ENCODE measurements at regions not wholly inside any gene's neighbourhood (a gene's known extent, or its start where the extent isn't known, plus 50 kb on each side); places are given as distances from the start of the nearest gene placed in this dataset.

DNA sequence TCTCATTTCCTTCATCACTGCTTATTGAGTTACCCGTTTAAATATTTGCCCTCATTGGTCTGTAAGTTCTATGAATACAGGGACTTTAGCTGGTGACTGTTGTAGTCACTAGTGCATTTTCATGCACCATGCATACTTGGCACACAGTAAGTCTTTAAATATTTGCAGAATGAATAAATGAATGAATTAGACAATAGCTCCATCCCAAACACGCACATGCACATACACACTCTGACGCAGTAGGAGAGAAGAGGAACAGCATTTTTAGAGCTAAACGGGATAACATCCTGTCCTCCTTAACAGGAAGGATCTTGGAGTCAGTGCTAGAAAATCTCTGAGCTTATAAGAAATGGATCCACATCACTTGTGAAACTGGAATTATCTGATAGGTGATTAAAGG lies 447.7 kb downstream of the KIF4B start:
- TF ChIP-seq SIN3A (IDR thresholded peaks at IDR 0.05; ENCODE audit: borderline replicate concordance, insufficient read depth, low read length), result no peak
- no peak for TF ChIP-seq POLR2AphosphoS5 (IDR thresholded peaks at IDR 0.05; ENCODE audit: low read depth, low read length)

DNA sequence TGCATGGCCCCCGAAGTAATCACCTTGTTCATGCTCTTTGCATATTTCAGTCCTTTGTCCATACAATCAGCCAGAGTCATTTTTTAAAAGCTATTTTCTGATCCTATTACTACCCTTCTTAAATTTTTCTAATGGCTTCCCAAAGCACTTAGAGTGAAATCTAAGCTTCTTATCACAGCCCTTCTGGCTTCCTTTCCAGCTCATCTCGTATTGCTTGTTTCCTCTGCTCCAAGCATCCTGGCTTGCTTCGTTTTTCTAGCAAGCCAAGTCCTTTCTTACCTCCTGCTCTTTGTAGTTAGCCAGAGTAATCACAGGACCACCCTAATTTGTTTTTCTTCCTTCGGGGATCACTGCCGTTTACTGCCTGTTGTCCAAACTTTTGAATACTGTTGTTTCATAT lies 453.3 kb downstream of the KIF4B start:
- TF ChIP-seq TAF1 (IDR thresholded peaks at IDR 0.05; ENCODE audit: borderline replicate concordance, insufficient read depth, low read length) (no peak), POLR2AphosphoS5 (IDR thresholded peaks at IDR 0.05; ENCODE audit: low read depth, low read length) (no peak), SIN3A (IDR thresholded peaks at IDR 0.05; ENCODE audit: borderline replicate concordance, insufficient read depth, low read length) (no peak), FOXP2 (optimal IDR thresholded peaks at IDR 0.05; ENCODE audit: borderline replicate concordance, extremely low read depth, extremely low read length, insufficient read depth) (no peak), REST (IDR thresholded peaks at IDR 0.05; ENCODE audit: insufficient read depth in 1 of 2, low read depth in 2 of 2, low read length in 2 of 2) (no peak)

DNA sequence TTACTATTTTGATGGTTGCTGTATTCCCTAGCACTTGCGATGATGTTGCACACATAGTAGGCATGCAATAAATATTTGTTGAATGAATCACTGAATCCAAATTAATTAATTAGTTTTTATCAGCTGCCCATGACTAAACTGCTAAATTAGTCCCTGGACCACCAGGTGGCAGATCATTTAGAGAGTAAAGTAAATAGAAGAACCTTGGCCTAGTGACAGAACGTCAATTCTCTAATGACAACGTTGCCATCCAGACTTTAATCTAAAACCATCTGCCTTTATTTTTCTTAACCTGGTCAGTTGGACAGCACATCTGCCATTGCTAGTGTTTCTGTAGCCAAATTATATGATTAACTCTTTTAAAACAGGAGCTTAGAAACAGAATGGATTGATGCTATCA lies 457.5 kb downstream of the KIF4B start:
- TF ChIP-seq POLR2AphosphoS5 (IDR thresholded peaks at IDR 0.05; ENCODE audit: low read depth, low read length) (no peak), REST (IDR thresholded peaks at IDR 0.05; ENCODE audit: insufficient read depth in 1 of 2, low read depth in 2 of 2, low read length in 2 of 2) (no peak), TAF1 (IDR thresholded peaks at IDR 0.05; ENCODE audit: borderline replicate concordance, insufficient read depth, low read length) (no peak), FOXP2 (optimal IDR thresholded peaks at IDR 0.05; ENCODE audit: borderline replicate concordance, extremely low read depth, extremely low read length, insufficient read depth) (no peak), SIN3A (IDR thresholded peaks at IDR 0.05; ENCODE audit: borderline replicate concordance, insufficient read depth, low read length) (no peak)

DNA sequence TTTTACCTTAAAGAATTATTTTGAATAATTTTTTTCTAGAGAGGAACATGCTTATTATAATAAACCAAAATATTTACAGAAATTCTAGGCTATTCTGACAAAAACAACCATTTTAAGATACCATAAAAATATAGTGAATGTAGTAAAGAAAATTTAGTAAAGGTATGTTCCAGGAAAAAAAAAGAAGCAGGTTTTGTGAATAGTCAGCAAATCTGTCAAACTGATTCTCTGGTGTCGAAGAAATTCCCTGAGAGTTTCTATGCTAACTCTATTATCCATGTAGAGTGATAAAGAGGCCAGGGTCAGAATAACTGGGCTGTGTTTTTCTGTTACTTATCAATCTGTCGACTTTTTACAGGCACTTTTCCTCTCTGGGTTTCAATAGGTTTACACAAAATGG lies 459.2 kb downstream of the KIF4B start:
- TF ChIP-seq SIN3A (IDR thresholded peaks at IDR 0.05; ENCODE audit: borderline replicate concordance, insufficient read depth, low read length) (no peak), POLR2AphosphoS5 (IDR thresholded peaks at IDR 0.05; ENCODE audit: low read depth, low read length) (no peak)

GRCh38 chr5:155475318-155475717 lies 461.8 kb downstream of the KIF4B start:
- TF ChIP-seq SIN3A (IDR thresholded peaks at IDR 0.05; ENCODE audit: borderline replicate concordance, insufficient read depth, low read length), result no peak
- TF ChIP-seq TAF1 (IDR thresholded peaks at IDR 0.05; ENCODE audit: borderline replicate concordance, insufficient read depth, low read length), result no peak
- TF ChIP-seq FOXP2 (optimal IDR thresholded peaks at IDR 0.05; ENCODE audit: borderline replicate concordance, extremely low read depth, extremely low read length, insufficient read depth), result no peak
- TF ChIP-seq POLR2AphosphoS5 (IDR thresholded peaks at IDR 0.05; ENCODE audit: low read depth, low read length), result no peak
- TF ChIP-seq REST (IDR thresholded peaks at IDR 0.05; ENCODE audit: insufficient read depth in 1 of 2, low read depth in 2 of 2, low read length in 2 of 2), result no peak

DNA sequence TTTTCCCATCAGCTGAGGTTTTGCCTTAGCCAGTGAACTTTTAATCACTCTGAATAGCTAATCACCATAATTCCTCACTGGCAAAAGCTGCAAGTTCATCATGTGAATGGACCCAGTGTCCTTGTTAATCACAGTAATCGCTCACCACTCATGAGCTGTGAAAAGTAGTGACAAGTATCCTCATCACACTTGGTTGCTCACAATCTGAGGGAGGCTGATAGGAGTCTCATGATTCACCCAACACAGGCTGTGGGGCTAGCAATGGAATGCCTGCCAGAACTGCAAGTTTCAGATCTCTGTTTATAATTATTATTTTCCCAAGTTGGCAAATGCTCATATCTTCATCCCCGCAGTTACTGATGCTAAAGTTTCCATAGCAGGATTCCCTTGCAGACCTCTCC lies 467.2 kb downstream of the KIF4B start:
- TF ChIP-seq TAF1 (IDR thresholded peaks at IDR 0.05; ENCODE audit: borderline replicate concordance, insufficient read depth, low read length), result no peak
- no peak for TF ChIP-seq FOXP2 (optimal IDR thresholded peaks at IDR 0.05; ENCODE audit: borderline replicate concordance, extremely low read depth, extremely low read length, insufficient read depth)
- no peak for TF ChIP-seq SIN3A (IDR thresholded peaks at IDR 0.05; ENCODE audit: borderline replicate concordance, insufficient read depth, low read length)
- no peak for TF ChIP-seq POLR2AphosphoS5 (IDR thresholded peaks at IDR 0.05; ENCODE audit: low read depth, low read length)
- no peak for TF ChIP-seq REST (IDR thresholded peaks at IDR 0.05; ENCODE audit: insufficient read depth in 1 of 2, low read depth in 2 of 2, low read length in 2 of 2)
